GM20431 (cell line): ENCODE measurements at regions not wholly inside any gene's neighbourhood (a gene's known extent, or its start where the extent isn't known, plus 50 kb on each side); places are given as distances from the start of the nearest gene placed in this dataset.

ENCODE experiments used
- in situ Hi-C: fragments of 300-500 bp; cut with MseI, MboI; formaldehyde crosslinking; loops from one replicate; pipeline ENCODE4 v1.15.0; 2020; ENCODE audit warnings: low sequenced_read_pairs; ENCODE audit not compliant: unreplicated experiment

GRCh38 chr1:67556297-67556900, 126.2 kb upstream of the SERBP1 start:
- in situ Hi-C loops: no loop called here

DNA sequence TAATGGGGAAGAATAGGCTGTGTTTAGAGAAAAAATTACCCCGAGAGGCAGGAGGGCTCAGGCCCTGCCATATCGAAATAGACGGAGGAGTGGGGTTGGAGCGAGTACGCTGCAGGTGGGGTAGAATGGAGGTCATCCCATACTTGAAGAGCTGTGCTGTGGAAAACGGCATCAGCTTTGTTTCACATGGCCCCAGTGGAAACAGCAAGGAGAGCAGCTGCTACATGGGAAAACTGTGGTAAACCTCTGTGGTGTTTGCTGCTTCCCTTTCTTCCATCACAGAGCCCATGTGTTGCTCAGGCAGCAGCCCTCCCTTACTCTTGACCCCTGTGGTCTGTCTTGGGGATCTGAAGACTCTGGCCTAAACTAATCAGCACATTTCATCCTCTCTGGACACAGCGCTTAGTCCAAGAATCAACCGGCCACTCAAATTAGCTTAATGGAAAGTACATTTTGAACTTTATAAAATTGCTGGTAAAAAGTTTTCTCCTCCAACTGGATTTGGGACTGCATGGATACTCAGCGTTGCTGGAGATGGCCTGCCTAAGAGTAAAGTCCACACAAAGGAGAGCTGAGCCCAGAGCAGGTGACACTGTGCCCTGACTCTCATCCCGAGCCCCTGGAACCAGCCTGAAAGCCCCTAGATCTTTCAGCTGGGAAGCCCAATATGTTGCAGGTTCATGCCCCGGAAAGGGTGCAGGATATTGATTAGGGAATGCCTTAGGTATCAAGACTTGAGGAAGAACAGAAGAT, 127.1 kb upstream of the GADD45A start:
- in situ Hi-C loops: no loop called here

DNA sequence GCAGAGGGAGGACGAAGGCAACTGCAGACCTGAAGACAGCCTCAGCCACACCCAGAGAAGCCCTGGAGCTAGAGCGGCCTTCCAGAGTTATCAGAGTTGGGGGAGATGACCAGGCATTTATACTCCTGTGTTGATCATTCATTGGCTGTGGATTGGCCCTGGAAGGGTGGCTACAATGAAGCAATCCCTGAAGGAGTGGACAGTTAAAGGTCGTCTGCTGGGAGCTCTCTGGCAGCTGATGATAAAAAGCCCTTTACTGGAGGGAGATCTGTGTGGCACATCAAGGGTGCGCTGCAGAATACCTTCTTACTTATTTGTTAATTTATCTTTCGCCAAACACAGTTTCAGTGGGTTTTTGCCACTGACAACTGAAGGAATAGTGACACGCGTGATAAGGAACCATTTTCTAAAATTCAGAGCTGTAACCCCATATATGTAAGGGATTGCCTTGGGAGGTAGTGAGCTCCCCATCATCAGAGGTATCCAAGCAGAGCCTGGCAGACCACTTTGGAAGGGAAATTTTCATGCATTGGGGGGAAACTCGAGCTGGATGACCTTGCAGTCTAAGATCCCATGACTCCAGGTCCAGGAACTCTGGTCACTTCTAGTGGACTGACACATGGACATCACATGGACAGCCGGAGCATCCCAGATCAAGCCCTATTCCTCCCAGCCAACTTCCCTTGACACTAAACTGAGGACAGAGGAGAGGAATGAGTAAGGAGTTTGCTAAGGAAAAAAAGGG, 126.4 kb upstream of the GADD45A start:
- in situ Hi-C loops: no loop called here

- in situ Hi-C loops: no loop called here
Observed at GRCh38 chr1:67559222-67559700, 125.7 kb upstream of the GADD45A start.

GRCh38 chr1:67560580-67561255, 124.3 kb upstream of the GADD45A start:
- in situ Hi-C loops: loop anchor here (10.0 kb wide), 1 partner anchor 204 kb away; no protein-coding TSS in a partner anchor

- in situ Hi-C loops: loop anchor here (10.0 kb wide), 1 partner anchor 203 kb away; no protein-coding TSS in a partner anchor
Observed at GRCh38 chr1:67561704-67562113, 123.3 kb upstream of the GADD45A start.

- in situ Hi-C loops: loop anchor here (10.0 kb wide), 1 partner anchor 201 kb away; no protein-coding TSS in a partner anchor
Observed at GRCh38 chr1:67563684-67564083, 121.3 kb upstream of the GADD45A start.

GRCh38 chr1:67564193-67564592, 120.8 kb upstream of the GADD45A start:
- in situ Hi-C loops: loop anchor here (10.0 kb wide), 1 partner anchor 201 kb away; no protein-coding TSS in a partner anchor

DNA sequence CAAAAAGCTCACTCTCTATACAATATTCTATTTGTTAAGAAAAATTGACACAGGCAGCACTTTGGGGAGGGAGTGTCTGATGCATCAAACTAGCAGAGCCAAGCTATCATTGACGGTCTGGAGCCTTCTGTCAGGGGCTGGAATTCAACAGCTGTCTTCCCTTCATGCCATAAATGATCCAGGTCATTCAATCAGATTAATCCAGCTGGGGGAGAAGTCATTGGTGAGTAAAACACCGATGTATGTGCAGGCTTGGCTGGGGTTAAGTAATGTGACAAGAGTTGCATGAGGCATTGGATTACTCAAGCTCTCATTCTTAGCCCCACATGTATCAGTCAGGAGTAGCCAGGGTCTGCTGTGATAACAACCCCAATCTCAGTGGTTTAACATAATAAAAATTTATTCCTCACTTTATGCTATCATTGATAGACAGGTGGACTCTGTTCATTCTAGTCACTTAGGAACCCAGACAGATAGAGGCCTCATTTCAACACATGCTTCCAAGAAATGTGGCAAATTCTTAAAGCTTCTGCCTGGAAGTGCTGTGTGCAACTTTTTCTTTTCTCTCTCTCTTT, 118.1 kb upstream of the GADD45A start:
- in situ Hi-C loops: loop anchor here (10.0 kb wide), 1 partner anchor 198 kb away; no protein-coding TSS in a partner anchor

DNA sequence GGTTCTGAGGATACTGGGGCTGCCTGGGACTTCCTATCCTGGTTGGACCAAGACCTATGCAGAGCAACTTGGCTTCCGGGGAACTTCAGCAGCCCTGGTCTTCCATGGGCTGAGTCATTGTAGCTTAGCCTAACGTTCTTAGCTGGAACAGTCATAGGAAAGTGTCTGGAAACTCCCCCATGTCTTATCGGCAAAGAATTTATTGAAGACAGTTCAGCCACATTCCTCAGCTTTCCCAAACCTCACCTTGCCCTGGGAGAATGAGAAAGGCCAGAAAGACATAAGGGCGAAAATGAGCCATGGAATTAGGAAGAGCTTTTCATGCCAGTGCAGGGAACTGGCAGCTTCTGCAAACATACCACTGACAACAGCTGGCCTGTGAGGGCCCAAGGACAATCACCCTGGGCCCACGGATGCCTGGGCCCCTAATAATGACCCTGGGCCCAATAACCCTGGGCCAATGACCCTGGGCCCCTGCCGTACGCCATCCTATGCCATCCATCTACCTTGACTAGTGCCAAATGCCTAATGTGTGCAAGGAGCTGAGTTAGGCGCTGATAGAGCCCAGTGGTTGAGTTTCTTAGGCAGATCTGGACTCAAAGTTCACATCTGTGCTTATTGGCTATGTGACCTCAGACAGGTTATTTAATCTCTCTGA, 114.4 kb upstream of the GADD45A start:
- in situ Hi-C loops: no loop called here

DNA sequence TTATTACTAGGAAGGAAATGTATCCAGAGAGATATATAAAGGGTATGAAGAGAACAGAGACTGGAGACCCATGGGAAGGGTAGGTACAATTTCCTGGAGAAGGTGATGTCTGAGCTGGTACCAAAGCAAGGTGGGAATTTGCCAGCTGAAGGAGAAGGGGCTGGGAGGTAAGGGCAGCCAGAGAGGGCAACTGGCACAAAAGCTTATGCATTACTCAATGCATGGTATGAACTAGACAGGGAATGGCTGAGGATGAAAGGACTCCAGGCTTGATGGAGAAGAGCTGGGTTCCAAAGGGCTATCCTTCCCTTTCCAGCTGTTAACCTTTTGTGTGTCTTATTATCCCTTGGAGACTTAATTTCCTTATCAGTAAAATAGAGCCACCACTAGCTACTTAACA, 113.6 kb upstream of the GADD45A start:
- in situ Hi-C loops: no loop called here

DNA sequence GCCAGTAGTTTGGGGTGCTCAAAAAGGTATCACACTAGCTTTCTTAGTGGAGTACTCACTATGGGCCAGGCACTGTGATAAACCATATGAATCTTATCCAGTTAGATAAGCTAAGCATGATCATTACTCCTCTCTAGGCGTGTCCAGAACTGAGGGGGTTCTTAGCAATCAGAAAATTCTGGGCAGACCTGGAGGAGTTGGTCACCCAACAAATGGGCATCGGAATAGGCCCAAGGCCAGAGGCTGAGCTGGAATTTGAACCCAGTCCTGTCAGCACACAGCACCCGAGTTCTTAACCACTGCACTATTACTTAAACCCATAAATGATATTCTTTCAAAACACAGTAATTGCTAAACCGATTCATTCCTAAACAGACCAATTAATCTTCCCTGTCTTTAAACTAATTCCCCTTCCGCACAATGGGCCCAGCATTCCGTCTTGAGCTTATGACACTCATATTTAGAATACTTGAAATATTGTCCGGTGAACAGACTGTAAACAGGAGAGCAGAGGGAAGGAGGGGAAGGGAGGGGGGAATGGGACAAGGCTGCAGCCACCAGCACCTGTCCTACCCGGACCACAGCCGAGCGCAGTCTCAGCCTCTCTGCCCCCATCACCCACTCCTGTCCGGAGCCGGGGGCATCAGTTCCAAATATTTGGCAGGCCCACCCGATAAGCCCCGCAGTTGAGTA, 113.0 kb upstream of the GADD45A start:
- in situ Hi-C loops: no loop called here

DNA sequence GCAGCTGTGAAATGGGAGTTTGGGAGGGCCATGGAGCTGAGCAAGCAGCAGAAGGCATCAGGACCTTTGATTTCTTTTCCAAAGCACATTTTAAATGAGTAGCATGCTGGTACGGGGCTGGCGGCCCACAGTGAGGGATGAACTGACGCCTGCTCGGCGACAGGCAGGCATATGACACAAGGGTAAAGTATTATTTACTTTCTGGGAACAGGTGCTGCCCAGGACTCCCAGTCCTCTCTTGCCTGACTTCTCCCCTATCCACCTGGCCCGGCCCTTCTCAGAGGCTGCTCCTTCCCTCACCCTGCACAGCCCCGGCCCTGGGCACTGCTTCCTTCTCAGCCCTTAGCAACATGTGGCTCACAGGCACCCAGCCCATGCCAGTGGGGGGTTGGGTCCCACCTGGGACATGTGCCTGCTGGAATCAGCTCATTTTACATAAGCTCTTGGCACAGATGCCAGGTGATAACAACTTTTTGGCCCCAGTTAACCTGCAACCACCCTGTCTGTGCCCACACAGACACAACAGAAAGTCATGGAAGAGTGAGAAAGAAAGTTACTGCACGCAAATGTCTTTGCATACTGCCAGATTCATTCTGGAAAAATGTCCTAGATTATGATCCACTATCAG, 112.3 kb upstream of the GADD45A start:
- in situ Hi-C loops: no loop called here

DNA sequence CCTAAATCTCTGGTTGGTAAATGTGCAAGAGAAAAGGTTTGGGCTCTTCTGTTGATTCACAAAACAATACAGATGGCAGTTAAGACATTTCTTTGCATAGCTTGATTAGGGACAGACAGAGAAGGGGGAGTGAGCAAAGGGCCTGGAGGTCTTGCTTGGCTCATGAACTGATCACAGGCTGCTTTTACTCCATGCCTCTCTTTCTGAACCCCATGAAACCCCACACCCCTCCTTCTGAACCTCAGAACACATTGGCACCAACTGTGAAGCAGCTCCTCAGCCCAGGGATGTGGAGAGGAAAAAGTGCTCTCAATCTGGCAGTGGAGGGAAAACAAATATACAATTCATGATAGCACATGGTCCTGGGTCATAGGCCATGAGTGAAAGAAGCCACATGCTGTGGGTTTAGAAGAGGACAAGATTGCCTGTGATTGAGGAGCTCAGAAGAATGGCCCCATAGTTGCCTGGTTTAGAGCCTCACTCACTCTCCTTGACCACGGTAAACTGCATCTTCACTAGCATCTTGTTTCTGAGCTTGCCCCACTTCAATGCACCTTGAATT, 111.6 kb upstream of the GADD45A start:
- in situ Hi-C loops: no loop called here

- in situ Hi-C loops: no loop called here
Observed at GRCh38 chr1:67574221-67574620, 110.8 kb upstream of the GADD45A start.

DNA sequence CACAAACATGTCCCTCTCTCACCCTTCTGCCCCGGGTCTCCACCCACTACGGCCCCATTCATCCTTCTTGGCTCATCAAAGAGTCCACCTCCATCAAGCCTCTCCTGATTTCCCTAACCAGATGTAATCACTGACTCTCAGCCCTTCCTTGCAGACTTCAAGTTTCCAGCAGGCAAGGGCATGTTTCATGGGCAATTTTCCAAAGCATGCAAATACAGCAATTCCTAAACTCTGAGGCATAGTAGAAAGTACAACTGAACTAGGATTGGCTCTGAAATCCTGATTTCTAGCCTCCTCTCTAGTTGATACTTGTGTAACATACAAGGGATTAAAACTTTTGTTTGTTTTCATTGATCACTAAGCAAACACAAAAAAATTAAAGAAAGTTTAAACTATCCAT, 109.1 kb upstream of the GADD45A start:
- in situ Hi-C loops: no loop called here

DNA sequence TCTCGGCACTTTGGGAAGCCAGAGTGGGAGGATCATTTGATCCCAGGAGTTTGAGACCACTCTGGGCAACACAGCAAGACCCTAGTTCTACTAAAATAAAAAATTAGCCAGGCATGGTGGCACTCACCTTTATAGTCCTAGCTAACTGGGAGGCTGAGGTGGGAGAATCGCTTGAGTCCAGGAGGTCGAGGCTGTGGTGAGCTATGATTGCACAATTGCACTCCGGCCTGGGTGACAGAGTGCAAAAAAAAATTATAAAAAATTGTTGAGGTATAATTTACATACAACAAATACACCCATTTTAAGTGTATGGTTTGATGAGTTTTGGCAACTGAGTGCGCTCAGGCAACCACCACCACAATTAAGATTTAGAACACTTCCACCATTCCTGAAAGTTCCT, 108.5 kb upstream of the GADD45A start:
- in situ Hi-C loops: no loop called here

- in situ Hi-C loops: no loop called here
Observed at GRCh38 chr1:67577646-67578045, 107.4 kb upstream of the GADD45A start.
